ENCODE measurements at regions not wholly inside any gene's neighbourhood (a gene's known extent, or its start where the extent isn't known, plus 50 kb on each side); places are given as distances from the start of the nearest gene placed in this dataset.

DNA sequence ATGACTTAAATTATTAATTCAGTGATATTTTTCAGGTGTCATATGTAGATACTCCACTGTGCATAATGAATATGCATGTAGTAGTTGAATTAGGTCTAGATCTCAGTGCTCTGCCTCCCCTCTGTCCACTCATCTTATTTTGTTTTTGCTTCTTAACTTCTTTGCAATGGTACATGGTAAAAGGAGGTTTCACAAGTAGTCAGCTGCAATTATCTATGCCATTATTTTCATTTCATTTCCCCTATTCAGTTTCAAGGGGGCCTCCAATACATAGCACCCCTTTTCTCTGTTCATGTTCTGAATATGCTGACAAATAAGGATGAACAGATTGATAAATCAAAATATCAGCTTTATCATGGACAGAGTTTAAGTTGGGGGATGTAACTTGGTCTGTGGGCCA is 511.6 kb upstream of the ZNF608 start:
- Histone ChIP-seq H3K4me3 (ENCODE audit: low read depth, low read length) (no peak overlapping the region), H3K27ac (ENCODE audit: low read depth) (no peak overlapping the region), H3K36me3 (ENCODE audit: insufficient read depth) (no peaks in the 10 kb centered on the region), H3K4me1 (ENCODE audit: insufficient read depth) (no peaks in the 10 kb centered on the region)
- DNase-seq (ENCODE audit: extremely low spot score): no peak

DNA sequence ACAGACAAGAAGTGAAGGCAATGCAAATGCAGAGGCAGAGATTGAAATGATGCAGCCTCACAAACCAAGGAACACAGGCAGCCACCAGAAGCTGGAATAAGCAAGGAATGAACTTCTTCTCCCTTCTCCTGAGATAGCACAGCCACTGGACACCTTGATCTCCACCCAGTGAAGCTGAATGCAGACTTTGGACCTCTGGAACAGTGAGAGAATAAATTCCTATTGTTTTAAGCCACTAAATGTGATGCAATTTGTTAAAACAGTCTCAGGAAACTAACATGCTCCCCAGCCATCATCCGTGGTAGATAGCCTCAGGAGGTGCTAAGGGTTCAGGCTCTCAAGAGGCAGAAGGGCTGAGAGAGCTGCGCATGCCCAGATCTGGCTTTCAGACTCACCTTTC is 512.2 kb upstream of the ZNF608 start:
- Histone ChIP-seq H3K4me1 (ENCODE audit: insufficient read depth) (no peaks in the 10 kb centered on the region), H3K27ac (ENCODE audit: low read depth) (no peak overlapping the region), H3K4me3 (ENCODE audit: low read depth, low read length) (no peak overlapping the region), H3K36me3 (ENCODE audit: insufficient read depth) (no peaks in the 10 kb centered on the region)
- DNase-seq (ENCODE audit: extremely low spot score): no peak
- 77% methylated on average over 2 of the region's 2 CpGs for WGBS

DNA sequence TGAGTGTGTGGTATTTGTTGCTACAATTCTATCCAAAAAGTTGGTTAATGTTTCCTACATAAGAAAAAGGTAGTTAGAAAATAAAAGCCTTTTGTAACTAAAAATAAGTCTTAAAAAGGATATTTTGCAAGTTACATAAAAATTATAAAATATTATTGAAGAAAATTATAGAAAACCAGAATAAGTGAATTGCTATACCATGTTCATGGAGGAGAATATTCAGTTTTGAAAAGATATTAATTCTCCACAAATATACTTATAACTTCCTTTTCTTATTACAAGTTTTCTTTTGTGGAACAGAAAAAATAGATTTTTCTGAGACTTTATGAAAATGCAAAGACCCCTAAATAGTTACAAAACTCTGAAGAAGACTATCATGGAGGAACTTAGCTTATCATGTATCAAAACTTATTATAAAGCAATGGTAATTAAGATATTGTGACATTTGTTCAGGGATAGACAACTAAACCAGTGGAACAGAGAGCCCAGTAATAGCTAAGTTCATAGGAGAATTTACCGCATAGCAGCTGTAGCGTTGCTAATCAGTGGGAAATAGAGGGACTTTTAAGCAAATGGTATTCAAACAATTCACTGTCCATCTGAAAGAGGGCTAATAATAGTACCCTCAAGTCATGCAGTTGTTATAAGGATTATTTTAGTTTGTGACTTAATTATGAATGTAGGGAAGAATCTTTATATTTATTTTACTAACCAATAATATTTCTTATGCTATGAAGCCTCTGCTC is 515.2 kb upstream of the ZNF608 start:
- Histone ChIP-seq H3K36me3 (ENCODE audit: insufficient read depth) (no peaks in the 10 kb centered on the region), H3K4me3 (ENCODE audit: low read depth, low read length) (no peak overlapping the region), H3K27ac (ENCODE audit: low read depth) (no peak overlapping the region), H3K4me1 (ENCODE audit: insufficient read depth) (no peaks in the 10 kb centered on the region)
- 98% methylated on average over 2 of the region's 2 CpGs for WGBS
- DNase-seq (ENCODE audit: extremely low spot score): no peak

DNA sequence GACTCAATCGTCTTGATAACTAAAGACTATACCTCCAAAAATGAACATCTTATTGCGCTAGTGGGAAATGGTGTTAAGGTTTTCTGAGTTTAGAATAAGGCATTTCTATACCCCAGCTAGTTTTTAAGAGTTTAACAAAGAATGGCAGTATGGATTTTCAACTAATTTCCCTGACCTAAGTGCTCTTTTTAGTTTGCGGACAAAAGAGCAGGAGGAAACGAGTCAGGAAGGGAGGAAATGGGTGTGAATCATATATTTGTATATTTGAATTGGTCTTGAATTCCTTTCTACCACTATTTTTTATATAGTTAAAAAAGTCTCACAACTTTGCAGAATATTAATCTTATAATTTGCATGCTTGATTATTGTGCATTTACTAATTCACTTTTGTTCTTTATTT is 516.3 kb upstream of the ZNF608 start:
- 87% methylated on average over 4 of the region's 4 CpGs for WGBS
- Histone ChIP-seq H3K27ac (ENCODE audit: low read depth) (no peak overlapping the region), H3K4me3 (ENCODE audit: low read depth, low read length) (no peak overlapping the region), H3K4me1 (ENCODE audit: insufficient read depth) (no peaks in the 10 kb centered on the region), H3K36me3 (ENCODE audit: insufficient read depth) (no peaks in the 10 kb centered on the region)
- no peak for DNase-seq (ENCODE audit: extremely low spot score)

DNA sequence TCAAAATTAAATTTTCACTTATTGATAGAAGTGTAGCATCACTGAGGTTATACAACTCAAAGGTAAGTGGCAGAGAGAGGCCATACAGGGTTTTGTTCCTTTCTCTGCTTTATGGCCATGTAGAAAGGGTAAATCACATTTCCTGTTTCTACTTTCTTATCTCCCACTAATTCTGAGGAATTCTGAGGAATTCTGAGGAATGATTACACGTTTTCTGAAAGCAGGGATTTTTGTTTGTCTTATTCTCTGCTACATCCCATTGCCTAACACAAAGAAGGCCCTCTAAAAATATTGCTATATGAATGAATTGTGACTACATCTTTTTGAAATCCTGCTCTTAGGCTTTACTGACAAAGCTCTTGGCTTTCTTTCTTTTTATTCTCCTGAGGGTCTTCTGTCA is 516.9 kb upstream of the ZNF608 start:
- Histone ChIP-seq H3K4me1 (ENCODE audit: insufficient read depth) (no peaks in the 10 kb centered on the region), H3K27ac (ENCODE audit: low read depth) (no peak overlapping the region), H3K36me3 (ENCODE audit: insufficient read depth) (no peaks in the 10 kb centered on the region), H3K4me3 (ENCODE audit: low read depth, low read length) (no peak overlapping the region)
- WGBS: 55% methylated on average over 1 of the region's 1 CpG
- no peak for DNase-seq (ENCODE audit: extremely low spot score)

DNA sequence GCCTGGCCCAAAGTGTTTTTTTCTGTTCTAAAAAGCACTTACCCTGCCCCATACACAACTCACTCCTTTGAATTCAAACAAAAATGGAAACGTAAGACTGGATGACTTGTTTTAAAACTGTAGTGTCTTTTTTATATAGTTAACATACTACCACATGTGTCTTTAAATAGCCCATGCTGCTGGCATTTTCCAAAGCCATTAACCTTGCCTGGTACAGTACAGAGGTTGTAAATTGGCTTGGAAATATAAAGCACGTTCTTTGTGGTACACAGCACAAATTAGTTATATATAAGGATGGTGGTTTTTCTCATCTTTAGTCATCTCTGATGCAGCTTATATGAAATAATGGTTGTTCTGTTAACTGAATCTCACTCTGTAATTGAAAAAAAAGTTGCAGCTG is 519.7 kb upstream of the ZNF608 start:
- Histone ChIP-seq H3K27ac (ENCODE audit: low read depth) (no peak overlapping the region), H3K36me3 (ENCODE audit: insufficient read depth) (no peaks in the 10 kb centered on the region), H3K4me1 (ENCODE audit: insufficient read depth) (no peaks in the 10 kb centered on the region), H3K4me3 (ENCODE audit: low read depth, low read length) (no peak overlapping the region)
- 81% methylated on average over 2 of the region's 2 CpGs for WGBS
- DNase-seq (ENCODE audit: extremely low spot score): no peak

DNA sequence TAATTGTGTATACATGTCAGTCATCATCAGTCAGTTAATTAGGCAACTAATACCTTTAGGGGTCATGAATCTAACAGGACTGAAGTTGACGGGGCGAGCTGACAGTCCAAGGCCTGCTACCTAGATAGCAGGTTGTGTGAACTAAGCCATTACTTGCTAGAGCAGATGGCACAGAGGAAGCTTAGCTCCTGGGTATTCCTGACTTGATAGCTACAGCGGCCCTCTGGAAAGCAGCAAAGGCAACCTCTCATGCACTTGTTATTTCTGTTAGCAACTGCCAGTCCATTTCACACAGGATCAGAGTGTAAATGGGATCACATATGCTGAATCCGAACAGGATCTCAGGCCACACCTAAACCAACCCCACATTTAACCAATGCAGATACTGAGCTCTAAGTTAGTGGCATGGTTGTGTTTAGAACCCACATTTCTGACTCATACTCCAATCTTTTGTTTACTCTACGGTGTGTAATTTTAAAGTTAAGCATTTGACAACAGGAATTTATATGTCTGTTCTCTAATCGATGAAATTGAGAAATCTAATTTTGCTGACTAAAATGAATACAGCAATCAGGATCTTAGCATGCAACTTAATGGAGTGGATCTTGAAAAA is 521.3 kb upstream of the ZNF608 start:
- no peaks in the 10 kb centered on the region for H3K4me1 ChIP-seq (ENCODE audit: insufficient read depth)
- no peak overlapping the region for H3K27ac ChIP-seq (ENCODE audit: low read depth)
- 95% methylated on average over 6 of the region's 6 CpGs for WGBS
- no peaks in the 10 kb centered on the region for H3K36me3 ChIP-seq (ENCODE audit: insufficient read depth)
- no peak overlapping the region for H3K4me3 ChIP-seq (ENCODE audit: low read depth, low read length)
- no peak for DNase-seq (ENCODE audit: extremely low spot score)

DNA sequence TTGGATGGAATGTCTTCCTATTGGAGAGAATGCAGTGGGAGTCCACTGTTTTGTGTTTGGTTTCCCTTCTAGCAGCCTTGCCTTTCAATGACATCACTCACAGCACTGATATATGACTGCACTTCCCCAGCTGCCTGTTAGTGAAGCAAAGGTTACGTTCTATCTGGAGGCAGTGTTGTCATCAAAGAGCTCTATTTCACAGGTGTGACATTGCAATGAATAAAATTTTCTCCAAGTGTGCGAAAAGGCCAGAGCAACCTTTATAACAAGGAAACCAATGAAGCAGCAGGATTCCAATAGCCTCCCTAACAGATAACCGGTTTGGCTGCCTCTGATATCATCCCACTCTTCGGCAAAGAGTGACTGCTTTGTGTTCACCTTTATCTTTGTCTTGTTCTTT is 523.5 kb upstream of the ZNF608 start:
- Histone ChIP-seq H3K4me3 (ENCODE audit: low read depth, low read length) (no peak overlapping the region), H3K27ac (ENCODE audit: low read depth) (no peak overlapping the region), H3K4me1 (ENCODE audit: insufficient read depth) (no peaks in the 10 kb centered on the region), H3K36me3 (ENCODE audit: insufficient read depth) (no peaks in the 10 kb centered on the region)
- DNase-seq (ENCODE audit: extremely low spot score): no peak
- 90% methylated on average over 4 of the region's 4 CpGs for WGBS

DNA sequence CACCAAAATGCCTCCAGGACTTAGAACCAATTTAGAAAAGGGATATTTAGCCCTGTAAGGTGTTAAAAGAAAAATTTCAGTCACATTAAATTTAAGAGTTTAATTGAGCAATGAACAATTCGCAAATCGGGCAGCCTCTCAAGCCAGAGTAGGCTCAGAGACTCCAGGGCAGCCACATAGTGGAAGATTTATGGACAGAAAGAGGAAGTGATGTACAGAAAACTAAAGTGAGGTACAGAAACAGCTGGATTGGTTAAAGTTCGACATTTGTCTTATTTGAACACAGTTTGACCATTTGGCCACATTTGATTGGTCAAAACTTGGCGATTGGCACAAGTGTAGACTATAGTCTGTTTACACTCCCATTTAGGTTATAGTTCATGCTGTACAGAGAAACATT is 525.9 kb upstream of the ZNF608 start:
- Histone ChIP-seq H3K36me3 (ENCODE audit: insufficient read depth) (no peaks in the 10 kb centered on the region), H3K4me1 (ENCODE audit: insufficient read depth) (no peaks in the 10 kb centered on the region), H3K4me3 (ENCODE audit: low read depth, low read length) (no peak overlapping the region), H3K27ac (ENCODE audit: low read depth) (no peak overlapping the region)
- DNase-seq (ENCODE audit: extremely low spot score): no peak
- 87% methylated on average over 4 of the region's 4 CpGs for WGBS

DNA sequence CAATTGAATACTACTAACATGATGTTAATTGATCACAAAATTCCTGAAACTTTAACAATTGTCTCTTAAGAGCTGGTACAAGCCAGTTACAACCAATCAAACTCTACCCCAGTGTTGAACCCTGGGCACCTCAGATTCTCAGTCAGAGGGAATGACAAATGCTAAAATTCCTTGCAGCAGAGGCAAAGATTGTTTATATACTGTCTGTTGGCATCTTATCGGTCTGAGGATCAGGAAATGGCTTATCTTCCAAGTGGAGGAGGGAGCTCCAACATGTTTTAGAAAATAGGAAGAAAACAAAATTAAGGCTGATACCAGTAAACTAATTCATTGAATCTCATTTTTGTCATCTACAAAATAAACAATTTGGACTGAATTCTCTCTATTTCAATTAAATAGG is 527.8 kb upstream of the ZNF608 start:
- Histone ChIP-seq H3K27ac (ENCODE audit: low read depth) (no peak overlapping the region), H3K36me3 (ENCODE audit: insufficient read depth) (no peaks in the 10 kb centered on the region), H3K4me3 (ENCODE audit: low read depth, low read length) (no peak overlapping the region), H3K4me1 (ENCODE audit: insufficient read depth) (no peaks in the 10 kb centered on the region)
- 54% methylated on average over 1 of the region's 1 CpG for WGBS
- DNase-seq (ENCODE audit: extremely low spot score): no peak

DNA sequence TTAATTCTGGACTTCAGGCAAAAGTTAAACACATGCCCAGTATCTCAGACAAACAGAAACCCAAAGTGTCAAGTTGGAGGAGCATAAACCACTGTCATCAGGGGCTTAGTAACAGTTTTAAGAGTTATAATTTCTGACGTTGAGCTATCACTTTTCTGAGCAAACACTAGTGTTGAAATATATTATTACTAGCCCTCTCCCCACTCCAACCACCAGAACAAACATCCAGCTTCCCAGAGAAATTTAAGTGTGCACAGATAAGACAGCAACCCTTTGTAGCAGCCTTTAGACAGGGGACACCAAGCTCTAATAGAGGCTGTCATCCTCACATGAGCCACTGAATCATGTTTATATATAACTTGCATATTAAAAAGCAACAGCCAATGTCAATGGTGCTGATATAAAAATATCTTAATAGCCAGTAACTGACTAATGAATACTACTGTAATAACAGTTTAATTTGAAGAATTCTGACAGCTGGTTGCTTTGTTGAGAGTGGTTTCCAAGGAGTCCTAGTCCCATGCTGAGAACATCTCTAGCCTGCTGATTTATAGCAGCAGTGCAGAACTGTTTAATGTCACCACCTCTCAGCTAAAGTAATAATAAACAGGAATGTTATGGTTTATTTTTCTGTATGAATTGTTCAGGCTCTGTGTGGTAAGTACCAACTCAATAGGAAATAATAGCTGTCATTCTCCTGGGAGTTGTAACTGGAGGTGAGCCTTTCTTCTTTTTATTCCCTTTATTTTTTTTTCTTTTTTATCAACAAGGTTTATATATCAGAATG is 528.7 kb upstream of the ZNF608 start:
- WGBS: 29% methylated on average over 1 of the region's 1 CpG
- H3K36me3 ChIP-seq (ENCODE audit: insufficient read depth): no peaks in the 10 kb centered on the region
- H3K27ac ChIP-seq (ENCODE audit: low read depth): no peak overlapping the region
- H3K4me3 ChIP-seq (ENCODE audit: low read depth, low read length): no peak overlapping the region
- no peak for DNase-seq (ENCODE audit: extremely low spot score)
- no peaks in the 10 kb centered on the region for H3K4me1 ChIP-seq (ENCODE audit: insufficient read depth)

DNA sequence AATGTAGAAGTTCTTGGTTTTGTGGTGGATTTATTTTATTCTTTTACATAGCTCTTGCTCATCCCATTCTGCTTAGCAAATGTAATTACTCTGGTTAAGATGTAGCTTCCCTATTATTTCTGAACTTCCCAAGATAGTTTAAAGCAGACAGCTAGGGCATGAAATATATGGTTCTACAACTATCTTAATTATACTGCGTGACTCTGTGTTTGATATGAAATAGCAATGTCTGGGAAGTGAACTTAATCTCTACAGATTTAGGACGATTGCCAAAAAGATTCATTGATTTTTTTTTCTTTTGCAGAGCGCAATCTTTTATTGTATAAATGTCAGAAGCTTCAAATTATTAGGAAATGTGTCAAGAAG is 529.3 kb upstream of the ZNF608 start:
- Histone ChIP-seq H3K27ac (ENCODE audit: low read depth) (no peak overlapping the region), H3K4me1 (ENCODE audit: insufficient read depth) (no peaks in the 10 kb centered on the region), H3K36me3 (ENCODE audit: insufficient read depth) (no peaks in the 10 kb centered on the region), H3K4me3 (ENCODE audit: low read depth, low read length) (no peak overlapping the region)
- WGBS: 68% methylated on average over 3 of the region's 3 CpGs
- no peak for DNase-seq (ENCODE audit: extremely low spot score)

DNA sequence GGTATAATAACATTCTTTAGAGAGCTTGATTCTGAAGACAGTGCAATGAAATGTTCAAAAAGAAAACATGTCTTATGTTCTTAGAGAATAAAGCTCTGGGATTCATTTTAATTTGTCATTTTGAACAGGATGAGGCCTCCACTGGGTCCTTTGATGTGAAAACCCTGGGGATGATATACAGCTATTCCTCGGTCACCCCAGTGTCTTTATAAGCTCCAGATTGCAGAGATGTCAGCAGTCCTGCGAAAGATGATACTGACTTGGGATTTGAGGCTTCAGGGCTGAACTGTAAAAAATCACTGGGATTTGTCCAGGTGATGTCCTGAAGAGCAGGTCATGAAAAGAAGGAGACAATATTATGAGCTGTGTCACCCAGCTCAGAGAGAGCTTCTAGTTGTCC is 529.7 kb upstream of the ZNF608 start:
- no peak for DNase-seq (ENCODE audit: extremely low spot score)
- H3K36me3 ChIP-seq (ENCODE audit: insufficient read depth): no peaks in the 10 kb centered on the region
- H3K27ac ChIP-seq (ENCODE audit: low read depth): no peak overlapping the region
- 90% methylated on average over 2 of the region's 2 CpGs for WGBS
- H3K4me3 ChIP-seq (ENCODE audit: low read depth, low read length): no peak overlapping the region
- no peaks in the 10 kb centered on the region for H3K4me1 ChIP-seq (ENCODE audit: insufficient read depth)

DNA sequence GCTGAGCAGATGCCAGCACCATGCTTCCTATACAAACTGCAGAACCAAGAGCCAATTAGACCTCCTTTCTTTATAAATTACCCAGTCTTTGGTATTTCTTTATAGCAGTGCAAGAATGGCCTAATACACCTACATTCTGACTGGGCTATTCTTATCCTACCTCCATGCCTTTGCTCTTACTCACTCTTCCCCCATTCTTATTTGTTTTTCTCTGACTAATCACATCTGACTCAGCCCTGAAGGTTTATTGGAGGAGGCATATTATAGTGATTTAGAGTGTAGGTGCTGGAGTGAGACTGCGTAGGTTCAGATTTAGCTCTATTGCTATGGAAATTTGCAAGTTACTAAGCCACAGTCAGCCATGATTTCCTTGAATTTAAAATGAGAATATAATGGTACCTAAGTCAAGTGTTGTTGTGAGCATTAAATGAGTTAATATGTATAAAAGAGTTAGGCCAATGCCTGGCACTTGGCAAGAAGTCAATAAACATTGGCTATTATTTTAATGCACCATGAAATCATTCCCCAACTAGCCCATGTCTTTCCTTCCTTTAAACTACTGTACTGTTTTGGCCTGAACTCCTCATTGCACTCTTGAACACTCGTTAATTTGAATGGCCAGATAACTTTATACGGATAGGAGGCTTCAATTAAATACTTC is 531.2 kb upstream of the ZNF608 start:
- H3K27ac ChIP-seq (ENCODE audit: low read depth): no peak overlapping the region

More for the DNA sequence above, 531.2 kb upstream of the ZNF608 start:
- H3K36me3 ChIP-seq (ENCODE audit: insufficient read depth): no peaks in the 10 kb centered on the region
- no peak overlapping the region for H3K4me3 ChIP-seq (ENCODE audit: low read depth, low read length)
- 93% methylated on average over 3 of the region's 3 CpGs for WGBS
- no peak for DNase-seq (ENCODE audit: extremely low spot score)
- H3K4me1 ChIP-seq (ENCODE audit: insufficient read depth): no peaks in the 10 kb centered on the region

Data from urinary bladder (tissue), 3 donors.